Prostate gland (tissue), 2 donors: ENCODE measurements at regions not wholly inside any gene's neighbourhood (a gene's known extent, or its start where the extent isn't known, plus 50 kb on each side); places are given as distances from the start of the nearest gene placed in this dataset.

Experiments used
- POLR2A ChIP-seq: fragments of 450-650 bp; IDR thresholded peaks from one replicate; pipeline ENCODE4 v1.6.1; 2016; ENCODE audit warnings: antibody characterized with exemption, mild to moderate bottlenecking
- TF ChIP-seq, protein P1 (sequence below), 4 experiments: fragments of 200-600 bp in 2 of 4; fragments of 450-650 bp in 2 of 4; sonication (generic) in 2 of 4; IDR thresholded peaks; 1 replicate in 3 of 4; 2 replicates in 1 of 4; pipeline ENCODE4 v1.5.1; 2016 to 2019; ENCODE audit warnings: antibody characterized with exemption in 4 of 4, mild to moderate bottlenecking in 2 of 4, moderate library complexity in 2 of 4

DNA sequence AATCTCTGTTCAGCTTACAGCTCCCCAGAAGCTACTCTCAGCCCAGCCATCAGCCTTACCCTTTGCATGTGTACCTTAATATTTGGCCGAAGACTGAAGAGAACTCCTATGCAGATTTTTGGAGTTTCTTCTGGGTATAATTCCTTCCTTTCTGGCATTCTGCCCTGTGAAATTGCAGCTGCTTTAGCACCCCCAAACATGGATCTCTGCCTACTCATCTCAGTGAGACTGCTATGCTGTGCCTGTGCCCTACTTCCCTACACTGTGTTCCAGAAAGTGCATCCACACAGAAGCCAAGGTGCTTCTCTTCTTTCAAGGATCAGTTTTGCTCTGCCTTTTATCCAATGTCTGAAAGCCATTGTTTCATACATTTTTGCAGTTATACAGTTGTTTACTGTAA, 81.6 kb downstream of the NPY start:
- TF ChIP-seq, protein P1, sequence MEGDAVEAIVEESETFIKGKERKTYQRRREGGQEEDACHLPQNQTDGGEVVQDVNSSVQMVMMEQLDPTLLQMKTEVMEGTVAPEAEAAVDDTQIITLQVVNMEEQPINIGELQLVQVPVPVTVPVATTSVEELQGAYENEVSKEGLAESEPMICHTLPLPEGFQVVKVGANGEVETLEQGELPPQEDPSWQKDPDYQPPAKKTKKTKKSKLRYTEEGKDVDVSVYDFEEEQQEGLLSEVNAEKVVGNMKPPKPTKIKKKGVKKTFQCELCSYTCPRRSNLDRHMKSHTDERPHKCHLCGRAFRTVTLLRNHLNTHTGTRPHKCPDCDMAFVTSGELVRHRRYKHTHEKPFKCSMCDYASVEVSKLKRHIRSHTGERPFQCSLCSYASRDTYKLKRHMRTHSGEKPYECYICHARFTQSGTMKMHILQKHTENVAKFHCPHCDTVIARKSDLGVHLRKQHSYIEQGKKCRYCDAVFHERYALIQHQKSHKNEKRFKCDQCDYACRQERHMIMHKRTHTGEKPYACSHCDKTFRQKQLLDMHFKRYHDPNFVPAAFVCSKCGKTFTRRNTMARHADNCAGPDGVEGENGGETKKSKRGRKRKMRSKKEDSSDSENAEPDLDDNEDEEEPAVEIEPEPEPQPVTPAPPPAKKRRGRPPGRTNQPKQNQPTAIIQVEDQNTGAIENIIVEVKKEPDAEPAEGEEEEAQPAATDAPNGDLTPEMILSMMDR (IDR thresholded peaks at IDR 0.05): no peak
- TF ChIP-seq POLR2A: no peak
